ENCODE measurements at regions not wholly inside any gene's neighbourhood (a gene's known extent, or its start where the extent isn't known, plus 50 kb on each side); places are given as distances from the start of the nearest gene placed in this dataset.

DNA sequence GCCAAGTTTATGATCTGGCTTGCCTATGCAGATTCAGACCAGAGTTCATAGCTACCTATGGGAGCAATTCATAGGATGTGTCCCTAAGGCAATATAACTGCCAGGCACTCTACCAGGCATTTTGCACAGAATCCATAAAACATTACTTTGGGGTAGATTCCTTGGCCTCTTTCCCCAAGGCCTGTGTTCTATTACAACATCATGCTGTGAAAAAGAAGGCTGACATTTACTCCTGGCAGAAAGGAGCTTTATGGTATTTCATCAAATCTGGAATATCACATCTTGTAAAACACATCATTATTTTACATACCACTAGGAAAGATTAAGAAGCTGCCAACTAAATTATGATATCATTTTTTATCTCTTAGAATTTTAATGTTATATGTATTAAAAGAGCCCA is 287.0 kb upstream of the MARCKS start:
- no peak for DNase-seq

DNA sequence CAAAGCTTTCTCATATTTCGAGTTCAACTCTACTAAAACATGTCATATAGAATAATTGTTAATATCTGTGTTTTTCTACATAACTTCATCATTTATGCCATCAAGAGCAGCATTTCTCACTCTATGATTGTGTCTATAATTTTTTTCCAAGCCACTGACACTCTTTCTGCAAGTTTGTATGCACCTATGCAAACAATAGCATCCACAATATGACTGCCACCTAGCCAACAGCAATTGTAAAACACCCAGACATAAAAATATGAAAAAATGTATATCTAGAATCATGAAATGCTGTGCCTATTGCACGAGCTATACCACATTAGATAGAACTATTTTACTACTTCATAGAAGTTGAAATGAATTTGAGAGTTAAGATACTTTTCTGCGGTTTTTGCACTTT is 286.5 kb upstream of the MARCKS start:
- no peak for DNase-seq

- DNase-seq = no peak
These were observed 283.0 kb upstream of the MARCKS start for GRCh38 chr6:113574147-113574546.

DNA sequence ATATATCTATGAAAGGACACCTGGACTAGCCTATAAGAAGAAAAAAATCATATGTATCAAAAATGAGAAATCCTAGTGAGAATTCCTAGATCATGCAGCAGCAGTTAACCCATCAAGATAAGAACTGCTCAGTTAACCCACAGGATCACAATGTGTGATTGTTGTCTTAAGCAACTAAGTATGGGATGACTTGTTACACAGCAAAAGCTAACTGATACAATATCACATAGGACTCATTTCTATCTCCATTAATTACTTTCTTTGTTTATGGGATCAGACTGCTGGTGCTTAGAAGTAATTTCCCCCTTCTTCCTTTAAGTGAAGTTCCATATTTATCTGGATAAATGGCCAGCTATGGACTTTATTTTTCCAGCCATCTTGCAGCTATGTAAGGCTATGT is 280.8 kb upstream of the MARCKS start:
- DNase-seq = no peak

DNA sequence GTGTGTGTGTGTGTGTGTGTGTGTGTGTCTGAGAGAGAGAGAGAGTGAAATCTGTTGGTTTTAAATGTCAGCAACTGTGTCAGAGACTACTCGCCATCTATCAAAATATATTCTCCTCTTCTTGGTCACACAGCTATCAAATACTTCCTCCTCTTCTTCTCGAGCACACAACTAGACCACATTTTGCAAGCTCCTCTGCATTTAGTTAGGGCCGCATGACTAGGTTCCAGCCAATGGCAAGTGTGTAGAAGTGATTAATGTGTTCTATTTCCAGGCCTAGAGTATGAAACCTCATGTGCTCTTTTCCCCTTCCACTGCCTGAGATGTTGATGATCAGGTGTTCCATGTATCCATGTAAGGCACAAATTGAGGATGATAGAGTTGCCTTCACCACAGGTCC is 278.5 kb upstream of the MARCKS start:
- DNase-seq = no peak

DNA sequence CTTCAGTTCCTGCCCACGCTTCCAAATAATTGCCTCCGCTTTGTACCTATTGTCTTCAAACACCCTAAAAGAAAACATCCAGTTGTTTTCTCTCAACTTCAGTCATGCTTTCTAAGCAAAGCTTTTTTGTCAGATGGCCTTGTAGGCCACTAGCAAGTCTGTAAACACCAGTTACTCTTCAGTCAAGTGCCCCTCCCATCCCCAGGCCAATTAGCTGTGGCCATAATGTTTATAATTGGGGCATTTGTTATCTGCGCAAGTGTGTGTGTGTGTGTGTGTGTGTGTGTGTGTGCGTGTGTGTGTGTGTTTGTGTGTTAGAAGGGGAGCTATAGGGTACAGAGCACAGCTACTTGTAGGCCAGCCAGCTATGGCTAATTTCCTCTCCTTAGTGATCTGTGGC is 272.4 kb upstream of the MARCKS start:
- no peak for DNase-seq

DNA sequence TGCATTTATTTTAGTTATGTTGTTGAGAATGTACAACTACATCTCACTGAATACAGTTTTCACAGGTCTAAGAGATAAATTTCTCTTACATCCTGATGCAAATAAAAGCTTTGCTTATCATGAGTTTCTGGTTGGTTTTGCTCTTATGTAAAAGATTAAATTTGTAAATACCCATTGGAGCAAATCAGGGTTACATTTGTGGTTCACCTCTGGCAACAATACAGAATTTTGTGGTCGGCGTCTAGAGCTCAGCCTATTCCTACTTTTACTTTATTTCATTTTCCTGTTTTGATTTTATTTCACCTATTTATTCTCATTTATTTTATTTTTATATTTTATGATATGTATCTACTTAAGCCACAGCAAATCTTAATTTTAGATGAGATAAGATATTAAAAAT is 271.9 kb upstream of the MARCKS start:
- no peak for DNase-seq

DNA sequence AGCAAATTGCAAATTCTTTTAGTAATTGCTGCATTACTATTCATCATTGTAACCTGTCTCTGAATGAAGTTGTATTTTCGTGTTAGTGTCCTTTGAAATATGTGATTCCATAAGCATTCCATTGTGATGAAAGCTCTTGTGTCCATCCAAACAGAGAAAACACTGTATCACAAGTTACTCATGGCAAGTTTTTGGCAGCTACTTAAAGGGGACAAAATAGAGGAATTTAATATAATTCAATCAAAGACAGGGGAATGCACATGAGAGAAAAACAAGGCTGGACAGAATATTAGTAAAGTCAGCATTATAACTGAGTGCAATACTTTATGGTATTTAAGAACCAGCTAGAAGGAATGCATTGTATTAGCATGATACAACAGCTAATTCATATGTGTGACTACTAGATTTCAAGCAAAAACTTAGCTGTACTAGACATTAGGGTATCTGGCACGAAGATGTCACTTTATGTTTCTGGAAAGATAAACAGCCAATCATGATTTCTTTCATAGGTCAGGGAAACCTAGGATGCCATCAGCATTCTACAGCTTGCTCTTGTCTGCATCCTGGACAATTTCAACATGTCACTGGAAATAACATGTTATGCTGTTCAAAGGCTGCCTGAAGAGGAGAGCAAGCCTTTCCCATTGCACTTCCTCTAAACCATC is 270.6 kb upstream of the MARCKS start:
- no peak for DNase-seq

GRCh38 chr6:113587078-113587699 is 270.0 kb upstream of the MARCKS start:
- no peak for DNase-seq

DNA sequence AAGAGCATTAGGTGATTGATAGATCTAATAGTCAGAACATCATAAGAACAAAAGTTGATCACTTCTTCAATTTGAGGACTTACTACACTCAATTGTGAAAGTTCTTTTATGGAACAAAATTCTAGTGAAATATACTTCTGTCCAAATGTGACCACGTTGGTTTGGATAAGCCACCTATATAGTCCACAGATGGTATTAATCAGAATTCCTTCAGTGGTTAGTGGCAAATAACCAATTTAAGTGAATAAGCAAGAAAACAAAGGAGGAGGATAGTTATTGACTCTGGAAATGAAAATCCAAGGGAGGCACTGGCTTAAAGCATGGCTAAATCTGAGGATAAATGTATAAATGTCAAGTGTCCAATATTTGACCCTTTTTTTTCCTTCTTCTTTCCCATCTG is 268.5 kb upstream of the MARCKS start:
- DNase-seq = no peak

GRCh38 chr6:113591896-113592827 is 265.0 kb upstream of the MARCKS start:
- DNase-seq = peak; percentile 52

- no peak for DNase-seq
These were observed 262.4 kb upstream of the MARCKS start for GRCh38 chr6:113594726-113595125.

GRCh38 chr6:113595911-113596376 is 261.2 kb upstream of the MARCKS start:
- DNase-seq = peak; percentile 88

DNA sequence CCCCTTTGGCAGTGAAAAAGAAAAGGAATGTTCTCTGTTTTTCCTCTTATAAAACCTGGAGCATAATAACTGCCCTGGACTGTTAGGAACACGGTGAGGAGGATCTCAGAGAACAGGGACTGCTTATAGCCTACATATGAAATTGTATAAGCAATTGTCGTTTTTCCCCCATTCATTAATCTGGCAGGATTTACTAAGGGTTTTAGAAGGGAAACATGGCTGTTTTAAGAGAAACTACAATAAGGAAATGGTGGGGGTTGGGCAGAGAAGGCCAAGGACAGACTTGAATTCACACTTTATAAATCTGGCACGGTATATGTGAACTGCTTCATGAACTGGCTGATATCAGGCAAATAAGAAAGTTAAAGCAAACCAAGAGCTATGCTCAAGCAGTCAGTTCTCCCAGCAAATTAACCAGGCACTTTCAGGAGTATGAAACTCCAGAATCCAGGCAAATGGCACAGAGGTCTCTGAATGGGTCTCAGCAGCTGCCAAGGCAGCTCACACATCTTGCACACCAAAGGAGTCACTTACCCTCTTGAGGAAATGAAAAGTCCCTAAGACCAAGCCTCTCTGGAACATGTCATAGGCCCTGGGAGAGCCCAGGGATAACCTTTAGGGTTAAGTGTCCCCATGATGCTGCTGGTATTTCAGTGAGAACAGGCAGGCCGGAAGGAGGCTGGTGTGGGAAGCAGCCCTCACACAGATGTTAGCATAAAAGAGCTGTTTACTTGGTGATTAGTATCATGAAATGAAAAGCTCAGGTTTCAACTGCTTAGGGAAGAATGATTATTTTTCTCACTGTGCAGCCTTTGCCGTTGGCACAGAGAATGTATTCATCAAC is 260.5 kb upstream of the MARCKS start:
- peak; percentile 63 for DNase-seq

DNA sequence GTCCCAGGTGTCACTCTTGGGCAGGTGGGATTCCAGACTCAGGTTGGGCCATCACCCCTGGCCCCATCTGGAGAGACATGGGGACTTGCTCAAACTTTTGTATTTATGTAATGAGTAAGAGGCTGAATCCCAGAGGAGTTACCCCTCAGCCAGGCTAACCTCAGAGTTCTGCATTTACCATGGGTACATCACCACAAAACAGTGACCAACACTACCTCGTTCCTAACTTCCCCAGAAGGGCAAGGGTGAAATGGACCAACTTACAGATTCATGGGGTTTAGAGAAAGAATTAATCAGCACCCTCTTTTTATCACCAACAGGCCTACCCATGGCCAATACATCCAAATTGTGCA is 259.9 kb upstream of the MARCKS start:
- DNase-seq = no peak

GRCh38 chr6:113598786-113599185 is 258.4 kb upstream of the MARCKS start:
- DNase-seq = no peak

DNA sequence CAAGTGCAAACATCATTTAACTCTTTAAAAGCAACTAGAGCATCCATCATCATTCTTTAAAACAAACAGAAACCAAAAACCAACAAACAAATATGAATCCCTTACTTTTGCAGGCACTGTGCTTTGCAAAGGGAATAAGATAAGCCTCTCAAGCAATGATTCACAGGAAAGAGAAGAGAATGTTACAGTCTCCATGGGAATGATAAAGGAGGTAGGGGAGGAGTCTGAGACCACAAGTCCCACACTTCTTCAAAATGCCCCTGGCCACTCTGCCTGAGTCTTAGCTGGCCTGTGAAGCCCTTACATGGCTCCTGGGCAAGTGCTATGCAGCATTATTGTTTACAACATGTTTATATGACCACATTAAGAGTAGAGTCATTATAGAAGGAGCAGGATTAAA is 257.7 kb upstream of the MARCKS start:
- DNase-seq = no peak

GRCh38 chr6:113600551-113601339 is 256.4 kb upstream of the MARCKS start:
- no peak for DNase-seq

GRCh38 chr6:113607821-113608545 is 249.2 kb upstream of the MARCKS start:
- no peak for DNase-seq

- no peak for DNase-seq
These were observed 246.7 kb upstream of the MARCKS start for GRCh38 chr6:113610377-113610988.

All from renal pelvis (tissue), 1 donor.